HG02981 (cell line): ENCODE measurements at regions not wholly inside any gene's neighbourhood (a gene's known extent, or its start where the extent isn't known, plus 50 kb on each side); places are given as distances from the start of the nearest gene placed in this dataset.
"Not testable (repeated sequence)": the region's sequence is repeated elsewhere in the genome, so short reads cannot be mapped to it uniquely, and the experiment has no call there.

ENCODE experiments used
- ATAC-seq: cut with Tn5 transposase; IDR thresholded peaks from one replicate; pipeline ENCODE4 v1.9.1; 2021; ENCODE audit warnings: mild to moderate bottlenecking, moderate library complexity; ENCODE audit not compliant: unreplicated experiment

DNA sequence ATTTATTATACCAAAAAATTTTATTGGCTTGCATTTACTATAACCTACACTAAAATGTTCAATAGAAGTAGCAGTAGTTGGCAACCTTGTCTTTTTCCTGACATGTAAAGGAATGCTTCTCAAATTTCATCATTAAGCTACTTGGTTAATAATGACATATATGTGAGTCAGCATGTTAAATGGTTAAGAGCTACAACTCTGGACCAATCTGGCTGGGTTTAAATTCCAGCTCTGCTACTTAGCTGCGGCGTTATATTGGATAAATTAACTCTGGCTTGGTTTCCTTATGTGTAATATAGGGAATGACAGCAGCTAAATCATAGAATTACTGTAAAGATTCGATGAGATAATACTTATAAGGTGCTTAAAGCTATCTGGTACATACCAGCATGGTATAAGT is 53.7 kb upstream of the OTOGL start:
- ATAC-seq: no peak

DNA sequence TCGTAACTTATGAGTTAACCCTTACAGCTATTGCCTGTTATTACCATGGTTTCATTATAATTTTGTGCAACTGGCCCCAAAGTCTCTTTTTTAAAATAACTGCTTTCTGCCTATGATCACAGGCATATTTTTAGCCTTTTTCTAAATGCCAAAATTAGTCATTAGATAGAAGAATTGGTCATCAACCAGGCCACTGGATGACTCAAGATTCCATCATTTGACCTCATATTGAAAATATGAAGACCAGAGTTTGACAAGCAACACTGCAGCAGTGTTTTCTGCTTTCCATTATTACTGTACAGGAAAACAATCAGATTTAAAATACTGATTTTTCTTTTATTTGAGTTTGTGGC is 54.7 kb upstream of the OTOGL start:
- no peak for ATAC-seq

DNA sequence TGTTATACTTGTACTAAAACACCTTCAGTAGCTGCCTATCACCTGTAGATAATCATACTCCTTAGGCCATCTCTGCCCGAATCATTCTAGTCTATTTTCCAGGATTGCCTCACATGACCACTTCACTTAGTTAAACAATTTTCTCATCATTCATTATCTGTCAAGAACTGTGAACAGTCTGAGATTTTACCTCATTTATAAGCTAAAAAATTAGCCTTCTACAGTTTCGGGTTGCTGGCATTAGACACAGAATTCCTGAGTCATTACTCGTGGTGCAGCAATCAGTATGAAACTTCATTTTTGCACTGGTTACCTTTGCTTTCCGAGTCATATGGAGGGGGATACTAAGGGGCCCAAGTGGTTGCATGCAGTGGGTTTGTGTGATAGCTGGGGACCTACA is 57.6 kb upstream of the OTOGL start:
- no peak for ATAC-seq

DNA sequence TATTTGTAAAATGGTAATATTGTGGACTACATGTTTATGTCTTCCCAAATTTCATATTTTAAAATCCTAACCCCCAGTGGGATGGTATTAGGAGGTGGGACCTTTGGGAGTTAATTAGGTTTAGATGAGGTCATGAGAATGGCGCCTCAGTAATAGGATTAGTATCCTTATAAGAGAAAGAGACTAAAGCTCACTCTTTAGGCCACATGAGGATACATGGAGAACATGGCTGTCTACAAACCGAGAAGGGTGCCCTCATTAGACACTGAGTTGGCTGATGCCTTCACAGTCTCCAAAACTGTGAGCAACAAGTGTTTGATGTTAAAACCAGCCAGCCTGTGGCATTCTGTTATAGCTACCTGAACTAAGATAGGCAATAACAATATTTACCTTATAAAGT is 58.3 kb upstream of the OTOGL start:
- no peak for ATAC-seq

DNA sequence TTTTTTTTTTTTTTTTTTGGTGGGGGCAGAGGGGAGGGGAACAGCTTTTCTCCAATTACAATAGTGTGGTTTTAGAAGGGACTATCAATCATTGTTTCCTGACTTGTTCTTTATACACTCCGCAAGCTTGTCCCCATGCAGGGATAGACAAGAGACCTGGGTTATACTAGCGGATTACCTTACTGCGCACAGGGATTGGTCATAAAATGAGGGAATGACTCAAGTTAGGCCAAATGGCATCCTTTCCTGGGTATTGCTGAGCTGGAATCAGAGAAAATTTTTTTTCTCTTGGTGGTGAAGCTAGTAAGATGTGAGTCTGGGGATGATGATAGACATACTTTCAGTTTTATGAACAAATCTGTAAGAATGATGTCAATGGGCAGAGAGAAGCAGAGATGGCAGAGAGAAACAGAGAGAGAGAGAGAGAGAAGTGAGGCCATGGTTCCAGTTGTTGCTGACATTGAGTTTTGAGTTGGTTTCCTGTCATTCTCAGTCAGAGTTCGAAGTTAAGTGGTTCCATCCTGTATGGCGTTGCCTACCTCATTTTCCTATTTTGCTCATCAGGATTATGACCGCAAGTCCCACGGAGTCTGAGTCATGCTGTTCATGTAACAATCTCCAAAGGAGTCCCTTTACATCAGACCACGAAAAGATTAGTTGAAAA is 59.1 kb upstream of the OTOGL start:
- no peak for ATAC-seq

DNA sequence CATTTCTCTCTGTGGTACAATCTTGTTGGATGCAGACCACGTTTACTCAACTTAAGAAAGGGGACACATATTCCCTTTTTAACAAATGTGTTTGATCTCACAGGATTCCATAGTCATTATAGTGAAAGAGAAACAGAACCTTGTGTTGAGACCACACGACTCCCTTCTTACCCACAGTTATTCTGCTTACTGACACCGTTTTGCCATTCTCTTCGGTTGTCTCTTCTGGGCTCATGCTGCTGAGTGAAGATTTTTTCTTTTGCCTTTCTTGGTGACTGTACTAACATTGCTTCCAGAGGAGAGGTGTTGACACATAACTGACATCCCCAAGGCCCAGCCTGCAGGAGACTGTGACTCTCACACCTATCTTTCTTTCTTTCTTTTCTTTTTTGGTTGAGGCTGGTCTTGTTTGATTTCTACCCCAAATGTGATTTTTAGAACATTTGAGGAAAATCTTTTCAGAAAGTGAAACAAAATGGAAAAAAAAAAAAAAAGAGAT is 61.2 kb upstream of the OTOGL start:
- ATAC-seq: no peak

DNA sequence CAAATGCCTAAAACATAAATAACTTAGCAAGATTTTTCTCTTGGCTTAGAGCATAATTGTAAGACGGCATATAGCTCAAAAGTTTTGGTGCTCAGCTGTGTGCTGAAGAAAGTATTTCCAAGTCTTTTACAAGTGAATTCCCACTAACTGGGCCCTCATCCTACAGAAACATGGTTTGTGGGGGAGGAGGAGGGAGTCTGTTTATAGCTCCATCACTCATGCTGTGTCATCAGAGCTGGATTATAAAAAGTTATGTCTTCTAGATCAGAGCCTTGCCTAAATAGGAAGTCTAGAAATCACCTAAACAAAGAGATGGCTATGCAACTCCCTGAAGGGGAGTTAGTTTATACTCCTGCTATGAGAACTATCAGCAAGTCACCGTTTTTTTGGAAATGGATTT is 65.9 kb upstream of the OTOGL start:
- no peak for ATAC-seq

DNA sequence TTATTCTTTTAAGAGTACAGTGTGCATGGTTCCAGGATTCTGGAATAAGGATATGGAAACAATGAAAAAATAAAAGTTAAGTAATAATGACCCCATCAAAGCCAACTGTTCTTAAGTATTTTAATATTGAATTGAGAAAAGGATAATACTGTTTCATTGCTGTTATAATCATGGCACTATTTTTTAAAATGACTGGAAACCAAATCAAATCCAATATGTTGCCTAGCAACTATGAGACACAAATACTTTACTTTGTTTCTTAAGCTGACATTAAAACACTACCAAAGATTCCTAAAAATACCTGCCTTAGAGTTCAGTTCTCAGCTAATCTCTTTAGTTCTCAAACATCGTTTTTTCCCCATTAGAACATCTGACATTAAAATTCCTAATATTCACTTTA is 66.4 kb upstream of the OTOGL start:
- ATAC-seq: no peak

DNA sequence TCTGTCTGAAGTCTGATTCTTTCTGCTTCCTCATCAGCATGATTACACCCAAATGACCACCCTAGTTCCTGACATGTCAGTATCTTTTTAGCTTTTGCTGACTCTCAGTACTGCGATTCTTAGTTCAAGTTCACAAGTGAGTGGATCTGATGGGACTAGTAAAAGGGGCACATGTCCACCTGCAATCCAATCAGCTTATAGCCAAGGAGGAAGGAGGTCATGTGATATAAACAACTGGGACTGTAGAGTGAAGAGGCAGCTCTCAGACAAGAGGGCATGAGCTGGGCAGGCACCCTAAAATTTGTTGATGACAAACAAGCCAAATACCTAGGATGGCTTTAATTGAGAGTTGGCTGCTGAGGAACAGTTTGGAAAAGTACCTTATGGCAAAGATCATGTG is 68.1 kb upstream of the OTOGL start:
- no peak for ATAC-seq

DNA sequence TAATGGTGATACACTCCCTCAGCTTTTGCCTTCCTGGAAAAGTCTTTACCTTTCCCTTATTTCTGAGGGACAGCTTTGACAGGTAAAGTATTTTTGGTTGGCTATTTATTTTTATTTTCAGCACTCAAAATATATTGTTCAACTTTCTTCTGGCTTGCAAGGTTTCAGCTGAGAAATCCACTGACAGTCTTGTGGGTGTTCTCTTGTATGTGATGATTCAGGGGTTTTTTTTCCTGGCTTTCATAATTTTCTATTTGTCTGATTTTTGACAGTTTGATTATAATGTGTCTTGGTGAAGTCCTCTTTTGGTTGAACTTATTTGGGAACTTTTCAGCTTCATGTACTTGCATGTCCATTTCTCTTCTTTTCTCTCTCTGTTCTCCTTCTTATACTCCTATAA is 73.7 kb upstream of the OTOGL start:
- ATAC-seq: no peak

DNA sequence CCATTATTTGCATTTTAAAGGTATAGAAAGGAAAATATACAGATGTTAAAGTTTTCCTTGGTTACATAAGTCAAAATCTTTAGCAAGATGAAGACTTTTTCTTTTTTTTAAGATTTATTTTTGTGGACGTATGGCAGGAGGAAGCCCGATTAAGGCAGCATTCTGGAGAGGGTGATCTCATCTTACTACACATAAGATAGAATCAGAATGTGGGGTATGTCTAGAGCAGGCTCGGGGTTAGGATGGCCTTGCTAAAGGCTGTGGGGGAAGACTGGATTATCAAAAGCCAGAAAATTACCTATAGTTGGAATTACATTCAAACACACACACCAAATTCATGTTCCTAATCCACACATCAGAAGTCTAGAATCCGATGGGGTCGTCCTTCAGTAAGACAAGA is 79.6 kb upstream of the OTOGL start:
- no peak for ATAC-seq

DNA sequence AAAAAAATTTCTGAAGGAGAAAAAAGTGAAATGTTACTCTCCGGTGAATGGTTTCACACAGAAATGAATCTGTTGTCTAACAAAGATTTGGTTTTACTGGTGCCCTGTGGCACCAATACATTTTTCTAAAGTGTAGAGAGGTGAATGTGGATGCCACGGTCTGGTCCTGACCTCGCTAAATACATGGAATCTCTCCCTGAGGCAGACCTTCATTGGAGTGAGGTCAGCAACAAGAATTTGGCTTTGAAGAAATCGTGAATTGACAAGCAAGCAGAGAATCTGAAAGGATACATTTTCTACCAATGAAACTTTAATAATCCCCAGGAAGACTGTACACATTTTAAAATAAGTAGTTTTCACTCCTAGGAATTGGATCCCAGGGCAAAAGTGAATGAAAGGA is 81.2 kb upstream of the OTOGL start:
- no peak for ATAC-seq

DNA sequence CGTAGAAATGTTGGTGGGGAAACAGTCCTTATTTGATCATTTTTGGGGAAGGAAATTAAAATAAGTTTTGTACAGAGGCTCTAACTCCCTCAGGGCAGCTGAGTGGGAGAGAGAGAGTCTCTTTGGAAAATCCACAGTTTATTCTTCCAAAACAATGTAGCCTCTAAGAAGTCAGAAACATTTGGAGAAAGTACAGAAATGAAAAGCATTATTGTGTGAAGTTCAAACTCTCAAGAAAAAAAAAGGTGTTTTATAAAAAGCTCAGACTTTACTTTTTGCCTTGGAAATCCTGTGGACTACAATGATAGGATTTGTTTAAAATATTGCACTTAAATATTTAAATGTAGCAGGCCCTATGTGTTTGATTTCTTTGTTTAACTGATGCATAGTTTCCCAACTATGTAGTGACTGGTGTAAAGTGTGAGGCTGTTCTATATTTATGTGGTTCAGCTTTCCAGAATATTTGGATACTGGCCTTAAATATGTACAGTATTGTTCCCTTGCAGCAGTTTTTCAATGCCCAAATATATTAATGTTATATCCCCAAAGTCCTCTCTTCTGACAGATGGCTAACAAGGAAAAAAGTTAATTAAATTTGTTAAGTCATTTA is 82.0 kb upstream of the OTOGL start:
- ATAC-seq: no peak

DNA sequence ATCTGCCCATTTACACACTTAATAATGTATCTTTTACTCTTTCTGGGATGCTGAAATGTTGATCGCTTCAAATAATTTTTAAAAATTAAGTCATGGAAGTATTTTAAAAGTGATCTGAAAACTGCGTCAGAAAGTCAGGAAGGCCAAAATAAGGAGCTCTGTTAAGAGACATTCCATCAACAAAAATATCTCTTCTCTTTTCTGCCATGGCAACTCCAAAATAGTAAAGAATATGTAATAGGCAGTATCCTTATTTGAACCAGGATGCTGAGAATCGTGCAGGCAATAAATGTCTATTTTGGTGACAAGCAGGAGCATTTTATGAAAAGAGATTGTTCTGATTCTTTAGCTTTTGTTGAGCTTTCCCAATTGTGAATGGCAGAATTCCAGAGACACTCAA is 81.8 kb upstream of the PPP1R12A start:
- no peak for ATAC-seq

DNA sequence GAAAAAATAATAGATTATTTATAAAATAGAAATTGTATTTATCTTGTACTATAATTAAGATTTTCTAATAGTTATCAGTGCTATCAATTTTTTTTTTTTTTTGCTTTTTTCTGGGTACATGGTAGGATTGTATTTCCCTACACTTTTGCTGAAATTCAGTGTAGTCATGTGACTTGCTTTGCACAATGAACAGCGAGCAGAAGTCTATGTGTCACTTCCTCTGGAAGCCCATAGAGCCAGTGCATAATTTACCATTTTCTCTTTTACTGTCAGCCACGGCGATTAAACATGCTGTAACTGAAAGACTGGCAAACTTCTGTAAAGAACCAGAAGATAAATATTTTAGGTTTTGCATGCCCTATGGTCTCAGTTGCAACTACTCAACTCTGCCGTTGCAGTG is 80.8 kb upstream of the PPP1R12A start:
- ATAC-seq: no peak

DNA sequence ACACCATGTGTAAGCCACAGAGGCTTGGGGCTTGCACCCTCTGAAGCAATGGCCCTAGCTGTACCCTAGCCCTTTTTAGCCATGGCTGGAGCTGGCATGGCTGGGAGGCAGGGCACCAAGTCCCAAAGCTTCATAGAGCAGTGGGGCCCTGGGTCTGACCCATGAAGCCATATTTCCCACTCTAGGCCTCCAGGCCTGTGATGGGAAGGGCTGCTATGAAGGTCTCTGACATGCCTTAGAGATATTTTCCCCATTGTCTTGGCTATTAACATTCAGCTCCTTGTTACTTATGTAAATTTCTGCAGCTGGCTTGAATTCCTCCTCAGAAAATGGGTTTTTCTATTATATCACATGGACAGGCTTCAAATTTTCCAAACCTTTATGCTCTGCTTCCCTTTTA is 68.8 kb upstream of the PPP1R12A start:
- not testable (repeated sequence) for ATAC-seq

DNA sequence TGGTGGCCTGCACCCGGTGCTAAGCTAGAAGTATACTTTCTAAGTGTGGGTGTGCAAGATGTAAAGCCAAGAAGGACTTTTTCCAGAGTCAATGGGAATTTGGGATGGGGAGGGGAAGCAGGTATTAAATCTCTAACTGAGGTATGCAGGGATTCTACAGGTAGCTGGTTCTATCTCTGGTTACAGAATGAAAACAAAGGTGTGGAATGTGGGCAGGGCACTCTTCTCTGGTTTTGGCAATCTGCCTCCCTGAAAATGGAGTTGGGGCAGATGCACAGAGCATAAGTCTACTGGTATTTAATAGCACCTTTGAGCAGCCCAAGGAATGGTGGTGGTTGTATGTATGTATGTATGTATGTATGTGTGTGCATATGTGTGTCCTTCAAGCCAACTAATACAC is 66.7 kb upstream of the PPP1R12A start:
- ATAC-seq: no peak

DNA sequence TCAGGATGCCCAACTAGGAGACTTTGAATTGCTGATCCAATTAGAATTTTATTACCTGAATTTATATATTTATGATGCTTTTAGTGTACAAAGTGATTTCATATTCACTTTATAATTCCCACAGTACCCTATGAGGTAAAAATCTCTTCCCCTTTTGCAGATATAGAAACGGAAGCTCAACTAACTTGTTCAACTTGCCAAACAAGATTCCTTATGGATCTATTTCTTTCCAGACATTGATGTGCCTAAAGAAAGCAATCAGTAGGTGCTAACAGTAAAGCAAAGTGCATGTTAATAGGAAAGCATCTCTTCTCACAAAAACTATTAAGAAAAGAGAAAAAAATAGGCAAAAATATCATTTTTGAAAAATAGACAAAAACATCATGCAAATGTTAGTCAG is 65.9 kb upstream of the PPP1R12A start:
- ATAC-seq: no peak

DNA sequence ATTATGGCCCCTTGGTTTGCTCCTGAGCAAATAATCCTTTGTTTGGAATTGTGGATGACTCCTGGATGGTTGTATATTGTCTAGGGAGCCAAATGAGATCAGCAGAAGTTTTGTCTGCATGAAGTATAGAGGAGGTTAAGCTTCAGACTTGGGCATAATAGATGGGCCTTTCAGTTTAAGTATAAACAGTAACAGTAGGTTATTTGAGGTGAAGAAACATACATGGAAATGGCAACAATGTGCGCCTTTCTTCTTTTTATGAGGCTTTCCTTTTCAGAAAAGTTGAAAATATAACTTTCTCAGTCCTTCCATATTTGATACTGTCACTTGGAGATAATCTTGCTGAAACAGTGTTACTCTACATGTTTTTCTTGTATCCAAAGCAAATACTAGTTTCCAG is 63.7 kb upstream of the PPP1R12A start:
- no peak for ATAC-seq

DNA sequence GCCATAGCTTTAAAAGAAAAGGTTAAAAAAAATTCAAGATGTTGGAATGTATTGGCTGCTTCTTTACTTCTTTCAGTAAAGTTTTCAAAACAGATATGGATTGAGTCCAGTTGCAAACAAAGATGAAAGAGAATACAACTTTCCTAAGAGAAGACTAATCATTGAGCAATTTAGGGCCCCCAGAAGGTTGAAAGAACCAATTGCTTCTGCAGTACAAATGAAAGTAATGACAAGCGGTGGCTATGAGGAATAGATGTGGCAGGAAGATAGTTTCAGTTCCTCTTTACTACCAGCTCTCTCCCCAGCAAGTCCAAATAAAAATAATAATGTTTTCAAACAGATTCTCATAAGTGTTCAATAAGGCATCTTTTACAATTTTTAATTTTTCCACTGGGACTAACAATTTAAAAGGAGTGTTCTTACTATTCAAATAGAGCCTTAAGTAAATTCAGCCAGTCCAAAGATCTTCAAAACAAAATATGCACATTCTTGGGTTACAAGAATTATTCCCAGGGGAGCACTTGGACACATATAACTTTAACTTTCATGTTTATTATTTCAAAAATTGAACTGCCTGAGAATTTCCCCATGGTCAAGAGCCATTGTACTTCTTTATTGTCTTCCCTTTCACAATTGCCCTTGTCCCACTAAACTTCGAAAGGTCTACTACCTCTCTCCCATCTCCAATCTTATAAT is 62.3 kb upstream of the PPP1R12A start:
- ATAC-seq: peak; percentile 100

DNA sequence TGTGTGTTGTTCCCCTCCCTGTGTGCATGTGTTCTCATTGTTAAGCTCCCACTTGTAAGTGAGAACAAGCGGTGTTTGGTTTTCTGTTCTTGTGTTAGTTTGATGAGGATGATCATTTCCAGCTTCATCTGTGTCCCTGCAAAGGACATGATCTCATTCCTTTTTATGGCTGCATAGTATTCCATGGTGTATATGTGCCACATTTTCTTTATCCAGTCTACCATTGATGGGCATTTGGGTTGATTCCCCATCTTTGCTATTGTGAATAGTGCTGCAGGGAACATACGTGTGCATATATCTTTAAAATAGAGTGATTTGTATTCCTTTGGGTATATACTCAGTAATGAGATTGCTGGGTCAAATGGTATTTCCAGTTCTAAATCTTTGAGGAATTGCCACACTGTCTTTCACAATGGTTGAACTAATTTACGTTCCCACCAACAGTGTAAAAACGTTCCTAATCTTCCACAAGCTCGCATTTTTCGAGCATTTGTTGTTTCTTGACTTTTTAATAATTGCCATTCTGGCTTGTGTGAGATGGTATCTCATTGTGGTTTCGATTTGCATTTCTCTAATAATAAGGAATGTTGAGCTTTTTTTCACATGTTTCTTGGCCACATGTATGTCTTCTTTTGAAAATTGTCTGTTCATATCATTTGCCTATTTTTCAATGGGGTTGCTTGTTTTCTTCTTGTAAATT is 60.6 kb upstream of the PPP1R12A start:
- ATAC-seq: not testable (repeated sequence)
